ENCODE measurements at regions not wholly inside any gene's neighbourhood (a gene's known extent, or its start where the extent isn't known, plus 50 kb on each side); places are given as distances from the start of the nearest gene placed in this dataset.

GRCh38 chr6:85240787-85241385, 209.0 kb upstream of the NT5E start:
- no peak for TF ChIP-seq CTCF (IDR thresholded peaks at IDR 0.05; ENCODE audit: low read depth, low read length, poor library complexity, severe bottlenecking)
- TF ChIP-seq EZH2phosphoT487 (IDR thresholded peaks at IDR 0.05; ENCODE audit: borderline replicate concordance, low read length) = no peak

Measured in DOHH2 (cell line).